H9 (cell line): ENCODE measurements at regions not wholly inside any gene's neighbourhood (a gene's known extent, or its start where the extent isn't known, plus 50 kb on each side); places are given as distances from the start of the nearest gene placed in this dataset.

ENCODE experiments used
- DNase-seq: peaks from one replicate; pipeline ENCODE4 v3.0.0-alpha.2; 2017
- H2AFZ ChIP-seq: one replicate; pipeline ENCODE4 v1.6.1; 2013; ENCODE audit warnings: mild to moderate bottlenecking, low read length, control low read depth, moderate library complexity
- H2AK5ac ChIP-seq: 2 replicates; pipeline ENCODE4 v1.6.1; 2013; ENCODE audit warnings: low read length, control low read depth, mixed read lengths; ENCODE audit not compliant: insufficient read length
- H2BK120ac ChIP-seq: one replicate; pipeline ENCODE4 v1.6.1; 2013; ENCODE audit warnings: low read depth, mild to moderate bottlenecking, low read length, control low read depth, inconsistent platforms; ENCODE audit not compliant: poor library complexity, severe bottlenecking
- H2BK12ac ChIP-seq: 2 replicates; pipeline ENCODE4 v1.6.1; 2013; ENCODE audit warnings: low read length, control low read depth, mixed read lengths, low read depth; ENCODE audit not compliant: insufficient read length
- H2BK15ac ChIP-seq: 2 replicates; pipeline ENCODE4 v1.6.1; 2013; ENCODE audit warnings: low read depth, low read length, control low read depth
- H2BK20ac ChIP-seq: one replicate; pipeline ENCODE4 v1.6.1; 2013; ENCODE audit warnings: low read depth, mild to moderate bottlenecking, low read length, control low read depth, inconsistent platforms; ENCODE audit not compliant: poor library complexity, severe bottlenecking
- H2BK5ac ChIP-seq: 2 replicates; pipeline ENCODE4 v1.6.1; 2013; ENCODE audit warnings: low read length, control low read depth, mixed read lengths; ENCODE audit not compliant: insufficient read length
- H3K14ac ChIP-seq: 2 replicates; pipeline ENCODE4 v1.6.1; 2013; ENCODE audit warnings: low read length, control low read depth; ENCODE audit not compliant: insufficient read depth
- H3K18ac ChIP-seq: 2 replicates; pipeline ENCODE4 v1.6.1; 2013; ENCODE audit warnings: low read depth, mild to moderate bottlenecking, mixed read lengths, low read length, control low read depth; ENCODE audit not compliant: insufficient read length
- H3K23ac ChIP-seq: 2 replicates; pipeline ENCODE4 v1.6.1; 2013; ENCODE audit warnings: low read length, control low read depth, mixed read lengths, low read depth; ENCODE audit not compliant: insufficient read length
- H3K23me2 ChIP-seq: 2 replicates; pipeline ENCODE4 v1.6.1; 2013; ENCODE audit warnings: low read depth, mild to moderate bottlenecking, mixed read lengths, low read length, control low read depth; ENCODE audit not compliant: insufficient read length, poor library complexity, severe bottlenecking
- H3K27ac ChIP-seq: 2 replicates; pipeline ENCODE4 v1.5.1; 2013; ENCODE audit warnings: low read length, control low read depth, mixed read lengths, low read depth; ENCODE audit not compliant: insufficient read length
- H3K27me3 ChIP-seq: 2 replicates; pipeline ENCODE4 v1.6.1; 2013; ENCODE audit warnings: low read length, control low read depth, inconsistent platforms; ENCODE audit not compliant: insufficient read depth
- H3K4ac ChIP-seq: 2 replicates; pipeline ENCODE4 v1.6.1; 2013; ENCODE audit warnings: low read depth, mild to moderate bottlenecking, control low read depth, inconsistent platforms, low read length, moderate library complexity
- H3K4me1 ChIP-seq: 2 replicates; pipeline ENCODE4 v1.6.1; 2013; ENCODE audit warnings: low read length, control low read depth, inconsistent platforms; ENCODE audit not compliant: insufficient read depth
- H3K4me2 ChIP-seq: 2 replicates; pipeline ENCODE4 v1.6.1; 2013; ENCODE audit warnings: low read length, control low read depth, mixed read lengths; ENCODE audit not compliant: insufficient read length, insufficient read depth
- H3K56ac ChIP-seq: 2 replicates; pipeline ENCODE4 v1.6.1; 2013; ENCODE audit warnings: low read depth, mild to moderate bottlenecking, mixed read lengths, low read length, control low read depth; ENCODE audit not compliant: insufficient read length
- H3K79me1 ChIP-seq: 2 replicates; pipeline ENCODE4 v1.6.1; 2013; ENCODE audit warnings: low read depth, mild to moderate bottlenecking, moderate library complexity, low read length, control low read depth, inconsistent platforms; ENCODE audit not compliant: insufficient read depth, poor library complexity, severe bottlenecking
- H3K79me2 ChIP-seq: 2 replicates; pipeline ENCODE4 v1.6.1; 2013; ENCODE audit warnings: low read length, control low read depth, inconsistent platforms; ENCODE audit not compliant: insufficient read depth
- H3K9ac ChIP-seq: 2 replicates; pipeline ENCODE4 v1.6.1; 2013; ENCODE audit warnings: low read length, control low read depth, mixed read lengths; ENCODE audit not compliant: insufficient read length; ENCODE audit errors: extremely low read depth
- H3K9me3 ChIP-seq: one replicate; pipeline ENCODE4 v1.6.1; 2013; ENCODE audit warnings: low read depth, low read length, inconsistent platforms; ENCODE audit not compliant: control insufficient read depth
- H3T11ph ChIP-seq: one replicate; pipeline ENCODE4 v1.6.1; 2013; ENCODE audit warnings: mild to moderate bottlenecking, low read length, control low read depth, inconsistent platforms
- H4K20me1 ChIP-seq: one replicate; pipeline ENCODE4 v1.6.1; 2013; ENCODE audit not compliant: control insufficient read depth, insufficient read length, insufficient read depth
- H4K5ac ChIP-seq: 2 replicates; pipeline ENCODE4 v1.6.1; 2013; ENCODE audit warnings: low read depth, mild to moderate bottlenecking, mixed read lengths, low read length, control low read depth; ENCODE audit not compliant: insufficient read length
- H4K8ac ChIP-seq: replicated peaks from 2 replicates; pipeline ENCODE4 v1.6.1; 2013; ENCODE audit warnings: low read length, control low read depth, mixed read lengths, low read depth; ENCODE audit not compliant: insufficient read length
- H4K91ac ChIP-seq: 2 replicates; pipeline ENCODE4 v1.6.1; 2013; ENCODE audit warnings: low read depth, mild to moderate bottlenecking, moderate library complexity, mixed read lengths, low read length, control low read depth; ENCODE audit not compliant: insufficient read length
- H3K27ac Mint-ChIP-seq, 3 experiments: 2 replicates in 2 of 3; 3 replicates in 1 of 3; pipeline ENCODE4 v1.8.0; 2020 to 2021; ENCODE audit warnings: mixed read lengths in 3 of 3, mild to moderate bottlenecking in 1 of 3, moderate library complexity in 1 of 3
- H3K27me3 Mint-ChIP-seq: 2 replicates; pipeline ENCODE4 v1.8.0; 2021; ENCODE audit warnings: low read depth, mild to moderate bottlenecking, moderate library complexity, mixed read lengths
- H3K36me3 Mint-ChIP-seq, 3 experiments: 2 replicates in 2 of 3; 3 replicates in 1 of 3; pipeline ENCODE4 v1.8.0; 2020 to 2021; ENCODE audit warnings: low read depth in 3 of 3, mixed read lengths in 3 of 3; ENCODE audit not compliant: insufficient read depth in 1 of 3
- H3K4me1 Mint-ChIP-seq, 2 experiments: 2 replicates each; pipeline ENCODE4 v1.8.0; 2020; ENCODE audit warnings: mixed read lengths in 2 of 2
- H3K4me3 Mint-ChIP-seq, 2 experiments: 2 replicates in 1 of 2; 3 replicates in 1 of 2; pipeline ENCODE4 v1.8.0; 2020 to 2021; ENCODE audit warnings: mild to moderate bottlenecking in 2 of 2, mixed read lengths in 2 of 2, moderate library complexity in 1 of 2
- H3K9me3 Mint-ChIP-seq, 2 experiments: 2 replicates in 1 of 2; 3 replicates in 1 of 2; pipeline ENCODE4 v1.8.0; 2020; ENCODE audit warnings: mild to moderate bottlenecking in 2 of 2, mixed read lengths in 2 of 2, moderate library complexity in 1 of 2
- WGBS: extraction: QIAGEN DNeasy Blood & Tissue Kit; methylation state at CpG from one replicate; pipeline ENCODE4 v1.1.7; 2013; ENCODE audit warnings: missing lambda C conversion rate, low lambda C conversion rate, mixed read lengths; ENCODE audit not compliant: insufficient read length; ENCODE audit errors: extremely low coverage; 5-methylcytosine and 5-hydroxymethylcytosine counted together
- TF ChIP-seq, protein P1 (sequence below): fragments of 200-600 bp; sonication (generic); conservative IDR thresholded peaks from 3 replicates; pipeline ENCODE4 v1.8.0; 2021; ENCODE audit warnings: antibody characterized with exemption, mild to moderate bottlenecking

- no peaks in the 10 kb centered on the region for H3K9me3 ChIP-seq
- no peaks in the 10 kb centered on the region for H3K27me3 ChIP-seq
- no peaks in the 10 kb centered on the region for H4K20me1 ChIP-seq
- no peak overlapping the region for H3K23ac ChIP-seq
- no peak overlapping the region for H2AFZ ChIP-seq
- H2BK120ac ChIP-seq: no peak overlapping the region
- H2BK20ac ChIP-seq: no peak overlapping the region
- no peak overlapping the region for H4K5ac ChIP-seq
- H3K36me3 Mint-ChIP-seq: peaks cover 0 to 5% (median 2%) of the 10 kb centered on the region in 3 experiments; a peak in 2 of 7 replicates
- no peaks in the 10 kb centered on the region; the same call in 1 of the 2 replicates for H3K27me3 Mint-ChIP-seq
- H3K4ac ChIP-seq: no peak overlapping the region
- H3K23me2 ChIP-seq: no peaks in the 10 kb centered on the region
- H2AK5ac ChIP-seq: no peak overlapping the region
- H3K9ac ChIP-seq: no peak overlapping the region
- H3K4me1 Mint-ChIP-seq: peaks cover 9 to 10% of the 10 kb centered on the region in 2 experiments
- H3K27ac ChIP-seq: no peak overlapping the region
- TF ChIP-seq, protein P1, sequence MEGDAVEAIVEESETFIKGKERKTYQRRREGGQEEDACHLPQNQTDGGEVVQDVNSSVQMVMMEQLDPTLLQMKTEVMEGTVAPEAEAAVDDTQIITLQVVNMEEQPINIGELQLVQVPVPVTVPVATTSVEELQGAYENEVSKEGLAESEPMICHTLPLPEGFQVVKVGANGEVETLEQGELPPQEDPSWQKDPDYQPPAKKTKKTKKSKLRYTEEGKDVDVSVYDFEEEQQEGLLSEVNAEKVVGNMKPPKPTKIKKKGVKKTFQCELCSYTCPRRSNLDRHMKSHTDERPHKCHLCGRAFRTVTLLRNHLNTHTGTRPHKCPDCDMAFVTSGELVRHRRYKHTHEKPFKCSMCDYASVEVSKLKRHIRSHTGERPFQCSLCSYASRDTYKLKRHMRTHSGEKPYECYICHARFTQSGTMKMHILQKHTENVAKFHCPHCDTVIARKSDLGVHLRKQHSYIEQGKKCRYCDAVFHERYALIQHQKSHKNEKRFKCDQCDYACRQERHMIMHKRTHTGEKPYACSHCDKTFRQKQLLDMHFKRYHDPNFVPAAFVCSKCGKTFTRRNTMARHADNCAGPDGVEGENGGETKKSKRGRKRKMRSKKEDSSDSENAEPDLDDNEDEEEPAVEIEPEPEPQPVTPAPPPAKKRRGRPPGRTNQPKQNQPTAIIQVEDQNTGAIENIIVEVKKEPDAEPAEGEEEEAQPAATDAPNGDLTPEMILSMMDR: no peak
- H3K18ac ChIP-seq: no peak overlapping the region
- no peak overlapping the region for H2BK15ac ChIP-seq
- H3T11ph ChIP-seq: no peak overlapping the region
- no peaks in the 10 kb centered on the region for H3K79me2 ChIP-seq
- peaks cover 0 to 3% of the 10 kb centered on the region in 2 experiments; a peak in 1 of 5 replicates for H3K9me3 Mint-ChIP-seq
- H3K4me1 ChIP-seq: no peaks in the 10 kb centered on the region; the same call in 1 of the 2 replicates
- H3K4me3 Mint-ChIP-seq: no peak overlapping the region
- H3K56ac ChIP-seq: no peak overlapping the region
- no peak overlapping the region; a peak in 1 of 7 replicates for H3K27ac Mint-ChIP-seq
- no peak overlapping the region for H3K4me2 ChIP-seq
- DNase-seq: no peak
- no peak overlapping the region for H4K91ac ChIP-seq
- no peak overlapping the region for H2BK12ac ChIP-seq
- H4K8ac ChIP-seq: no peak overlapping the region
- no peak overlapping the region for H3K14ac ChIP-seq
- H3K79me1 ChIP-seq: no peaks in the 10 kb centered on the region
- WGBS: no CpG with 5 or more reads among the region's 1 CpG
- H2BK5ac ChIP-seq: no peak overlapping the region
Observed at GRCh38 chr4:137599734-137600133, 67.4 kb upstream of the PCDH18 start.
